Mesothelial cell of epicardium (in vitro differentiated cells): ENCODE measurements at regions not wholly inside any gene's neighbourhood (a gene's known extent, or its start where the extent isn't known, plus 50 kb on each side); places are given as distances from the start of the nearest gene placed in this dataset.

Experiments
- DNase-seq, 2 experiments: peaks; one replicate each; pipeline ENCODE4 v3.0.0; 2021; ENCODE audit warnings: low spot score in 2 of 2; ENCODE audit not compliant: unreplicated experiment in 2 of 2
- H3K27ac Mint-ChIP-seq: 2 replicates; pipeline ENCODE4 v1.8.0; 2021; ENCODE audit warnings: mixed read lengths
- H3K27me3 Mint-ChIP-seq: 2 replicates; pipeline ENCODE4 v1.8.0; 2021; ENCODE audit warnings: low read depth, mixed read lengths
- H3K36me3 Mint-ChIP-seq: 2 replicates; pipeline ENCODE4 v1.8.0; 2021; ENCODE audit warnings: mixed read lengths
- H3K4me1 Mint-ChIP-seq: 2 replicates; pipeline ENCODE4 v1.8.0; 2021; ENCODE audit warnings: mixed read lengths
- H3K4me3 Mint-ChIP-seq: 2 replicates; pipeline ENCODE4 v1.8.0; 2021; ENCODE audit warnings: mild to moderate bottlenecking, moderate library complexity, mixed read lengths
- H3K9me3 Mint-ChIP-seq: 2 replicates; pipeline ENCODE4 v1.8.0; 2021; ENCODE audit warnings: mixed read lengths
- TF ChIP-seq, protein P1 (sequence below): fragments of 200-600 bp; sonication (generic); IDR thresholded peaks from one replicate; pipeline ENCODE4 v1.5.0; 2021; ENCODE audit warnings: antibody characterized with exemption; ENCODE audit not compliant: unreplicated experiment

DNA sequence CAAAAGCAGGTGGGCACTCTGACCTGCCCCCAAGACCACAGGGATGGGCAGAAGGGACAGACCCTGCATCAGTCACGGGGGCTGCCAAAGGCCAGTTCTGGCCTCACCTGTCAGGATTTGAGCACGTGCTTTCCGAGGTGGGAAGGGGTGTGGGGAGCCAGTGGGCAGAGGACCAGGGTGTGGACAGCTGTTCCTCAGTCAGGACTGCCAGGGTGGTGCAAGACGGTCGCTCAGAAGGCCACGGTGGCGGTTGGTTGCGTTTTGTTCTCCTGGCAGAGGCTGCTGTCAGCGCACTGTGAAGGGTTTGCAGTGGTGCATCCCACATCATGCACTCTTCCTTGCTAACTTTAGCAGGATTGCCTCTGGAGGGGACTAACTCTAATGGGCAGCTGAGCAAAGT lies 665.3 kb upstream of the RAB6C start:
- no peak overlapping the region for H3K4me3 Mint-ChIP-seq
- H3K9me3 Mint-ChIP-seq: peaks cover 14% of the 10 kb centered on the region
- no peaks in the 10 kb centered on the region for H3K27me3 Mint-ChIP-seq
- H3K4me1 Mint-ChIP-seq: peaks cover 2% of the 10 kb centered on the region
- no peak for DNase-seq
- H3K36me3 Mint-ChIP-seq: no peaks in the 10 kb centered on the region
- no peak overlapping the region for H3K27ac Mint-ChIP-seq
- TF ChIP-seq, protein P1, sequence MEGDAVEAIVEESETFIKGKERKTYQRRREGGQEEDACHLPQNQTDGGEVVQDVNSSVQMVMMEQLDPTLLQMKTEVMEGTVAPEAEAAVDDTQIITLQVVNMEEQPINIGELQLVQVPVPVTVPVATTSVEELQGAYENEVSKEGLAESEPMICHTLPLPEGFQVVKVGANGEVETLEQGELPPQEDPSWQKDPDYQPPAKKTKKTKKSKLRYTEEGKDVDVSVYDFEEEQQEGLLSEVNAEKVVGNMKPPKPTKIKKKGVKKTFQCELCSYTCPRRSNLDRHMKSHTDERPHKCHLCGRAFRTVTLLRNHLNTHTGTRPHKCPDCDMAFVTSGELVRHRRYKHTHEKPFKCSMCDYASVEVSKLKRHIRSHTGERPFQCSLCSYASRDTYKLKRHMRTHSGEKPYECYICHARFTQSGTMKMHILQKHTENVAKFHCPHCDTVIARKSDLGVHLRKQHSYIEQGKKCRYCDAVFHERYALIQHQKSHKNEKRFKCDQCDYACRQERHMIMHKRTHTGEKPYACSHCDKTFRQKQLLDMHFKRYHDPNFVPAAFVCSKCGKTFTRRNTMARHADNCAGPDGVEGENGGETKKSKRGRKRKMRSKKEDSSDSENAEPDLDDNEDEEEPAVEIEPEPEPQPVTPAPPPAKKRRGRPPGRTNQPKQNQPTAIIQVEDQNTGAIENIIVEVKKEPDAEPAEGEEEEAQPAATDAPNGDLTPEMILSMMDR: no peak

DNA sequence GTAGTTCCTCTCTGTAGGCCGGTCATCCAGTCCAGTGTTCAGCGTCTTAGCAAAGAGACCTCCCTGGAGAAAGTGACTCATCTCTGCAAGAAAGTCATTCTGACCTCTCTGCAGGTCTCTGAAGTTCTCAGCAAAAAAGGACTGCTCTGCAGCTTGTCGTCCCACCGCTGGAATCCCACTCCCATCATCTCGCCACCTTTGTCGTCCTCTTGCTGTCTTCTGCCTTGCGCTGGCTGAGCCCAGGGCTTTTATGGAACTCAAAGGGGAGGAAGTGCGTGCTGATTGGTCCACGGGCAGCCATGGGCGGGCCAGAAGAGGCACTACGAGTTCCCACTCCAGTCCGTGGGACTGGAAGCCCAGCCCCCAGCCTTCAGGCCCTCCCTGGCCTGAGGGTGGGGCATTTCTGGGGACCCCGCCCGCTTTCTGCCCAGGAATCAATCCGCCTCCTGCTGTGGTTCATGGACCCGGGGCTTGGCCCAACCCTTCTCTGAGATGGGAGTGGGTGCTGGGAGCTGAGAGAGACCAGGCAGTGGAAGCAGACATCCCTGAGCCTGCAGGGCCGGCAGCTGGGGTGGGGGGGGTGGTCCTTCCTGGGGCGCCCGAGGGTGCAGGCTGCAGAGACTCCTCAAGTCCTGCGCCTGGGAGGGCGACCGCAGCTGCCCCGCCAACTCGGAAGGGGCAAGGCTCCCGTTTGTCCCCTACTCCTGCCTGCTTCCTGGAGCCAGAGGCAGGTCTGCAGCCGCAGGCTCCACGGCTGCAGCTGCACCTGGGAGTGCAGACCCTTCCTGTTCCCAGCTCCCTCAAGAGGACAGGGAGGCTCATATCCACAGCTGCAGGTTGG lies 660.7 kb upstream of the RAB6C start:
- no peak overlapping the region for H3K4me3 Mint-ChIP-seq
- TF ChIP-seq, protein P1: no peak
- H3K36me3 Mint-ChIP-seq: no peaks in the 10 kb centered on the region
- no peak overlapping the region for H3K27ac Mint-ChIP-seq
- H3K4me1 Mint-ChIP-seq: peaks cover 4% of the 10 kb centered on the region
- no peak for DNase-seq
- peaks cover 4% of the 10 kb centered on the region for H3K9me3 Mint-ChIP-seq
- H3K27me3 Mint-ChIP-seq: no peaks in the 10 kb centered on the region

DNA sequence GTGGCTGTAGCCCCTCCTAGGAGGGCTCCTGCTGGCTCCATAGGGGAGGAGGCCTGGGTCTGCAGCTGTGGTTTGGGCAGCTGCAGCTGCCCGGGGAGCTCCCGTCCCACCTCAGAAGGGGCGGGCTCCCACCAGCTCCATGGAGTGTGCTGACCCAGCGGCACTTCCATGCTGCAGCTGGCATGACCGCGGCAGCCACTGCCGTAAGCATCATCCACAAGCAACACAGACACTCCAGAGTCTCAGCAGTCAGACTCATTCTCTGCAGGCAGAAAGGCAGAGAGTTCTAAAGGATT lies 660.1 kb upstream of the RAB6C start:
- peaks cover 4% of the 10 kb centered on the region for H3K9me3 Mint-ChIP-seq
- no peak overlapping the region for H3K4me3 Mint-ChIP-seq
- H3K36me3 Mint-ChIP-seq: no peaks in the 10 kb centered on the region
- no peaks in the 10 kb centered on the region for H3K27me3 Mint-ChIP-seq
- peaks cover 4% of the 10 kb centered on the region for H3K4me1 Mint-ChIP-seq
- DNase-seq: no peak
- TF ChIP-seq, protein P1: no peak
- no peak overlapping the region for H3K27ac Mint-ChIP-seq

DNA sequence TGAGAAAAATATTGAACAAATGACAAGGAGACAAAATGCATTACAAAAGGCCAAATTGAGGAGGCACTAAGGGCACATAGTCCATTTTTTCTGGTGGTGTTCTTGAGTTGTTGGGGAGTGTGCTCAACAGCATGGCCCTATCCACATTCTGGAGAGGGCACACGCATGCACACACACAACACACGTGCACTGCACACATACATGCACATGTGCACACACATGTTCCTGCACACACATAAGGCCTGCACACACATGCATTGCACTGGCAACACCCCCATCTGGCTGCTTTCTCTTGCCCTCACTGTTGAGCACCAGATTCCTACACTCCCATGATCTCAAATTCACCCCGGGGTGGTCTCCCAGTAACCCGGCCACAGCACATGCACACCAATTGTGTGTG lies 659.2 kb upstream of the RAB6C start:
- DNase-seq: no peak
- peaks cover 8% of the 10 kb centered on the region for H3K4me1 Mint-ChIP-seq
- H3K4me3 Mint-ChIP-seq: no peak overlapping the region
- H3K27me3 Mint-ChIP-seq: no peaks in the 10 kb centered on the region
- TF ChIP-seq, protein P1: no peak
- peaks cover 4% of the 10 kb centered on the region for H3K9me3 Mint-ChIP-seq
- no peaks in the 10 kb centered on the region for H3K36me3 Mint-ChIP-seq
- H3K27ac Mint-ChIP-seq: no peak overlapping the region

DNA sequence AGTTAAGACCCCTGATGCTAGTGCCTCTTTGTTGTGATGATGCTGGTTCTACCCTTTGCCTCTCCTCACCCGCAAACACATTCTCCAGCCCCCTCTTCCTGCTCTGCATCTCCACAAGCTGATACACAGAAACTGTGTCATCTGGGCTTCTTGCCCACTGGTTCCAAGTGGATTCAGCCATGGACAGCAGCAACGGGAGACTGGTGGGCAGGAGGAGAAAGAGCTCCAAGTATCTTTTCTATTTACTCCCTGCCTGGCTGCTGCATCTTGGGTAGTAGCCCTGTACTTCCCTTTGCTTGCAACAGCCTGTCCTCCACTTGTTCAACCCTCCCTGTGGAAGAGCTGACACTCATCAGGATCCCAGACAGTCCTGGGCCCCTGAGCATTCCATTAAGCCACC lies 655.1 kb upstream of the RAB6C start:
- Mint-ChIP-seq H3K4me1 (peaks cover 12% of the 10 kb centered on the region), H3K9me3 (peaks cover 11% of the 10 kb centered on the region), H3K36me3 (no peaks in the 10 kb centered on the region), H3K4me3 (no peak overlapping the region), H3K27me3 (no peaks in the 10 kb centered on the region), H3K27ac (no peak overlapping the region)
- TF ChIP-seq, protein P1: no peak
- DNase-seq: no peak
